Upper lobe of left lung (tissue), 6 donors: ENCODE measurements at regions not wholly inside any gene's neighbourhood (a gene's known extent, or its start where the extent isn't known, plus 50 kb on each side); places are given as distances from the start of the nearest gene placed in this dataset.

Source experiments
- ATAC-seq, 2 donors: fragments of 200-7000 bp; cut with Tn5 transposase; one replicate each; pipeline ENCODE4 v1.9.1; 2022; ENCODE audit warnings: mild to moderate bottlenecking in 2 of 2, moderate library complexity in 2 of 2; ENCODE audit not compliant: low FRiP score in 2 of 2
- DNase-seq, 2 donors: peaks; one replicate each; pipeline ENCODE4 v3.0.0-alpha.2; 2019 to 2020
- H3K27ac ChIP-seq, 4 donors: fragments of 200-600 bp; sonication (generic); one replicate each; pipeline ENCODE4 v1.5.1; 2016 to 2019
- H3K27me3 ChIP-seq, 4 donors: fragments of 200-600 bp; sonication (generic); one replicate each; pipeline ENCODE4 v1.5.1; 2017 to 2019
- H3K36me3 ChIP-seq, 4 donors: fragments of 200-600 bp; sonication (generic); one replicate each; pipeline ENCODE4 v1.5.1; 2016 to 2019
- H3K4me1 ChIP-seq, 4 donors: fragments of 200-600 bp; sonication (generic); one replicate each; pipeline ENCODE4 v1.5.1; 2018 to 2019
- H3K4me3 ChIP-seq, 4 donors: fragments of 200-600 bp; sonication (generic); one replicate each; pipeline ENCODE4 v1.5.1; 2017 to 2019; ENCODE audit warnings: mild to moderate bottlenecking in 2 of 4, moderate library complexity in 1 of 4
- H3K9me3 ChIP-seq, 4 donors: fragments of 200-600 bp; sonication (generic); one replicate each; pipeline ENCODE4 v1.5.1; 2018 to 2019
- EP300 ChIP-seq, 4 donors: sonication (generic); formaldehyde crosslinking; IDR thresholded peaks; one replicate each; pipeline ENCODE4 v1.5.1; 2017; ENCODE audit warnings: antibody characterized with exemption in 4 of 4, control low read depth in 2 of 4
- POLR2A ChIP-seq, 4 donors: fragments of 450-650 bp; IDR thresholded peaks; one replicate each; pipeline ENCODE4 v1.5.1; 2016 to 2017; ENCODE audit warnings: antibody characterized with exemption in 4 of 4, mild to moderate bottlenecking in 2 of 4
- POLR2AphosphoS5 ChIP-seq, 2 donors: sonication (generic); formaldehyde crosslinking; IDR thresholded peaks; one replicate each; pipeline ENCODE4 v1.5.1; 2017; ENCODE audit warnings: antibody characterized with exemption in 2 of 2
- WGBS, 2 donors: methylation state at CpG; one replicate each; pipeline ENCODE4 v1.1.5; 2017 to 2018; 5-methylcytosine and 5-hydroxymethylcytosine counted together
- TF ChIP-seq, protein P1 (sequence below), 6 experiments: fragments of 450-650 bp in 4 of 6; fragments of 200-600 bp in 2 of 6; sonication (generic) in 2 of 6; IDR thresholded peaks; one replicate each; pipeline ENCODE4 v1.5.1; 2016 to 2019; ENCODE audit warnings: antibody characterized with exemption in 6 of 6
- donor health status: DM: no; HTN: no; CAD: no; lungs with moderate emphysema.
- donor health status: DM: no; HTN: yes; CAD: no; lungs with severe emphysema.

DNA sequence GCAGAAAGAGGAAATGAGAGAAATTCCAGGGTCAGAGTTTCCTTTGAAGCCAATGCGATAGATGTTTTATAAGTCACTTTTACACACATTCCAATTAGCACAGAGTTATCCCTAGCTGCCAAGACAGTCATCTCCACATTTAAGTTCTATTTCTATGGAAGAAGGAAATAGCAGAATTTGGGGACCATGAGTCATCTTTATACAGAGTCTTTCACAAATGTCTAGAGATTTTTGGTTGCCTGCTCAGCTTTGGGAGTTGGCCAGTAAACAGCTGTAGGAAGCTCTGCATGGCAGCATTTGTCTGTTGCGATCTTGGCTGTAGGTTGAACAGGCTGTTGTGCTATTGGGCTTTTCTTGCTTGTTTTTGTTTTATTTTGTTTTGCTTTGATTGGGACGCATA is 884.3 kb downstream of the GALC start:
- H3K36me3 ChIP-seq = no peaks in the 10 kb centered on the region
- TF ChIP-seq POLR2AphosphoS5 (IDR thresholded peaks at IDR 0.05) = no peak
- TF ChIP-seq EP300 (IDR thresholded peaks at IDR 0.05) = no peak
- TF ChIP-seq, protein P1, sequence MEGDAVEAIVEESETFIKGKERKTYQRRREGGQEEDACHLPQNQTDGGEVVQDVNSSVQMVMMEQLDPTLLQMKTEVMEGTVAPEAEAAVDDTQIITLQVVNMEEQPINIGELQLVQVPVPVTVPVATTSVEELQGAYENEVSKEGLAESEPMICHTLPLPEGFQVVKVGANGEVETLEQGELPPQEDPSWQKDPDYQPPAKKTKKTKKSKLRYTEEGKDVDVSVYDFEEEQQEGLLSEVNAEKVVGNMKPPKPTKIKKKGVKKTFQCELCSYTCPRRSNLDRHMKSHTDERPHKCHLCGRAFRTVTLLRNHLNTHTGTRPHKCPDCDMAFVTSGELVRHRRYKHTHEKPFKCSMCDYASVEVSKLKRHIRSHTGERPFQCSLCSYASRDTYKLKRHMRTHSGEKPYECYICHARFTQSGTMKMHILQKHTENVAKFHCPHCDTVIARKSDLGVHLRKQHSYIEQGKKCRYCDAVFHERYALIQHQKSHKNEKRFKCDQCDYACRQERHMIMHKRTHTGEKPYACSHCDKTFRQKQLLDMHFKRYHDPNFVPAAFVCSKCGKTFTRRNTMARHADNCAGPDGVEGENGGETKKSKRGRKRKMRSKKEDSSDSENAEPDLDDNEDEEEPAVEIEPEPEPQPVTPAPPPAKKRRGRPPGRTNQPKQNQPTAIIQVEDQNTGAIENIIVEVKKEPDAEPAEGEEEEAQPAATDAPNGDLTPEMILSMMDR (IDR thresholded peaks at IDR 0.05) = no peak
- TF ChIP-seq POLR2A (IDR thresholded peaks at IDR 0.05) = no peak
- H3K4me3 ChIP-seq = no peak overlapping the region
- ATAC-seq = no peak
- 85 to 86% methylated on average over 3 of the region's 3 CpGs for WGBS, 2 donors
- H3K9me3 ChIP-seq = no peaks in the 10 kb centered on the region
- no peaks in the 10 kb centered on the region for H3K27me3 ChIP-seq
- no peaks in the 10 kb centered on the region for H3K4me1 ChIP-seq
- DNase-seq = no peak
- no peak overlapping the region for H3K27ac ChIP-seq

DNA sequence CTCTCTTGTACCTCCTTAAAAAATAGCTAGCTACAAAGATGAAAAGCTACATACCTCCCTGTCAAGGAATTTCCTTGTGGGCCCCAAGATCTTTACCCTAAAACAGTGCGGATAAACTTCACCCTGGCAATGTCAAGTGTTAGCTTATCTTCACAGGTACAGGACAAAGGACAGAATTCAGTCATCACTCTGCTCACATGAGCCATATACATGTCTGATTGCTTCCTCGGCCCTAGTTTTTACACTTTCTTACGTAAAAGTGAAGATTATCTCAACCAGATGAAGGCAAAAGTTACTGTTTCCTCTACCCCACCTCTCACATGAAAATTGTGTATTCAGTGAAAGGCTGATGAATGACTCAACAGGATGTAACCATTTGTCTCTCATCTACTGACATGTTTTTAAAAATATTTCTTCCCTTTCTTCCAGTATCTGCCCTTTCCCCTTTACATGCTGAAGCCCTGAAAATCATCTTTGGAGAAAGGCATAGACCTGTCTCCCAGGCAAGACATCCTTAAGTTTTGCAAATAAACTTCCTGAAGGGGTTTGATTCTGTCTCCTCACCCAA is 890.1 kb downstream of the GALC start:
- WGBS, 2 donors = 70 to 72% methylated on average over 3 of the region's 3 CpGs
- Histone ChIP-seq H3K36me3 (no peaks in the 10 kb centered on the region), H3K4me3 (no peak overlapping the region), H3K9me3 (no peaks in the 10 kb centered on the region), H3K27me3 (no peaks in the 10 kb centered on the region), H3K27ac (no peak overlapping the region), H3K4me1 (no peaks in the 10 kb centered on the region)
- TF ChIP-seq POLR2AphosphoS5 (IDR thresholded peaks at IDR 0.05) = no peak
- TF ChIP-seq POLR2A (IDR thresholded peaks at IDR 0.05) = no peak
- no peak for TF ChIP-seq EP300 (IDR thresholded peaks at IDR 0.05)
- DNase-seq = no peak
- no peak for ATAC-seq

DNA sequence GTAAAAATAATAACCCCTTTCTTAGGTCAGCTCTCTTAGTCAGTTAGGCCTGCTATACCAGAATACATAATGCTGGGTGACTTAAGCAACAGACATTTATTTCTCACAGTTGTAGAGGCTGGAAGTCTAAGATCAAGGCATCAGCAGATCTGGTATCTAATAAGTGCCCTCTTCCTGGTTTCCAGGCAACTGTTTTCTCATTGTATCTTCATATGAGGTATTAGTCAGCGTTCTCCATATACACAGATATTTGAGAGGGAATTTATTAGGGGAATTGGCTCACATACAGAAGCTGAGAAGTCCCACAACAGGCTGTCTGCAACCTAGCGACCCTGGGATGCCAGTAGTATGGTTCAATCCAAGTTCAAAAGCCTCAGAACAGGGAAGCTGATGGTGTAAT is 896.0 kb downstream of the GALC start:
- ATAC-seq (no peak), DNase-seq (no peak)
- Histone ChIP-seq H3K27ac (no peak overlapping the region), H3K9me3 (no peaks in the 10 kb centered on the region), H3K4me1 (no peaks in the 10 kb centered on the region), H3K36me3 (no peaks in the 10 kb centered on the region), H3K4me3 (no peak overlapping the region), H3K27me3 (no peaks in the 10 kb centered on the region)
- WGBS, 2 donors = 63 to 74% methylated on average over 2 of the region's 2 CpGs
- TF ChIP-seq POLR2A (IDR thresholded peaks at IDR 0.05) (no peak), POLR2AphosphoS5 (IDR thresholded peaks at IDR 0.05) (no peak), EP300 (IDR thresholded peaks at IDR 0.05) (no peak)
- TF ChIP-seq, protein P1 (IDR thresholded peaks at IDR 0.05) = no peak

DNA sequence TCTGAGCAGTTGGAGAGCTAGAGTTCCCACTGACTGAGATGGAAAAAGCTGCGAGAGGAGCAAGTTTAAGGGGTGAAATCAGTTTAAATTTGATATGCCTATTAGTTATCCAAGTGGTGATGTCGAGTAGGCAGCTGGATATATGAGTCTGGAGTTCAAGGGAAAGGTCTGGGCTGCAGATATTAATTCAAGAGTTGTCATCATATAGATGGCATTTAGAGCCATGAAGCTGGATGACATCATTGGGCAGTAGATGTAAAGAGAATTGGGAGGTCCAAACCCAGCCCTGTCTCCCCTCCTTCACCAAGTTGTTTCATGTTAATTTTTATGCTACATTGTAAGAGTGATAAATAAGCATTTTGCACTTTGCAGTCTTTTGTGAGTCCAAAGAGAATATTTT is 898.1 kb downstream of the GALC start:
- Histone ChIP-seq H3K4me1 (no peaks in the 10 kb centered on the region), H3K27me3 (no peaks in the 10 kb centered on the region), H3K9me3 (no peaks in the 10 kb centered on the region), H3K36me3 (no peaks in the 10 kb centered on the region), H3K4me3 (no peak overlapping the region), H3K27ac (no peak overlapping the region)
- DNase-seq (no peak), ATAC-seq (no peak)
- WGBS, 2 donors = 76 to 80% methylated on average over 2 of the region's 2 CpGs
- TF ChIP-seq, protein P1 (IDR thresholded peaks at IDR 0.05) = no peak
- TF ChIP-seq POLR2AphosphoS5 (IDR thresholded peaks at IDR 0.05) (no peak), POLR2A (IDR thresholded peaks at IDR 0.05) (no peak), EP300 (IDR thresholded peaks at IDR 0.05) (no peak)

DNA sequence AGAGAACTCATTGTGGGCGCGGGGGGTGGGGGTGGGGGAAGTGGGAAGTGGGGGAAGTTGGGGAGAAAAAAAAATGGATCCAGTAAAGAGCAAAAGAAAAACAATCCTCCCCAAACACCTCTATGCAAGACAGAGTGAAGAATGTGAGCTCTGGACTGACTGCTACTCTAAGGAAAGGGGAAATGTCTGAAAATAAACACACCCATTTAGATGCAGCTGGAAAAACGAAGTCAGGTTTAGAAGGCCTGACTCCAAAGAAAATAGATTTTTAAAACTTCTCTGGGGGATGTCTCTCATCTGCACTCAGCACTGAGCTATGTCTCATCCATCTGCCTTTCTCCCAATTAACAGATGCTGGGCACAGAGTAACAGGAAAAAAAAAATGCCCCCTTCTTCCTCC is 904.4 kb downstream of the GALC start:
- Histone ChIP-seq H3K27me3 (no peaks in the 10 kb centered on the region), H3K36me3 (no peaks in the 10 kb centered on the region), H3K4me3 (no peak overlapping the region), H3K27ac (no peak overlapping the region), H3K9me3 (no peaks in the 10 kb centered on the region), H3K4me1 (no peaks in the 10 kb centered on the region)
- ATAC-seq (no peak), DNase-seq (no peak)
- 26 to 27% methylated on average over 3 of the region's 3 CpGs for WGBS, 2 donors
- TF ChIP-seq POLR2AphosphoS5 (IDR thresholded peaks at IDR 0.05) = no peak
- TF ChIP-seq POLR2A (IDR thresholded peaks at IDR 0.05) = no peak
- TF ChIP-seq EP300 (IDR thresholded peaks at IDR 0.05) = no peak
- TF ChIP-seq, protein P1 (IDR thresholded peaks at IDR 0.05) = no peak
